Fibroblast of peridontal ligament (primary cell): ENCODE measurements at regions not wholly inside any gene's neighbourhood (a gene's known extent, or its start where the extent isn't known, plus 50 kb on each side); places are given as distances from the start of the nearest gene placed in this dataset.
"Not testable (repeated sequence)": the region's sequence is repeated elsewhere in the genome, so short reads cannot be mapped to it uniquely, and the experiment has no call there.

Experiments used
- DNase-seq: peaks from one replicate; pipeline ENCODE4 v3.0.0-alpha.2; 2010; ENCODE audit errors: extremely low read depth

- not testable (repeated sequence) for DNase-seq
Observed at GRCh38 chr13:87336346-87336889, 334.8 kb upstream of the SLITRK5 start.

GRCh38 chr13:87344176-87344575 is 327.0 kb upstream of the SLITRK5 start:
- no peak for DNase-seq

GRCh38 chr13:87355451-87355850 is 315.7 kb upstream of the SLITRK5 start:
- no peak for DNase-seq

GRCh38 chr13:87356314-87356713 is 314.9 kb upstream of the SLITRK5 start:
- DNase-seq = no peak

GRCh38 chr13:87358319-87358718 is 312.9 kb upstream of the SLITRK5 start:
- no peak for DNase-seq

GRCh38 chr13:87361216-87361615 is 310.0 kb upstream of the SLITRK5 start:
- no peak for DNase-seq

GRCh38 chr13:87368639-87369038 is 302.5 kb upstream of the SLITRK5 start:
- DNase-seq = no peak

- no peak for DNase-seq
Observed at GRCh38 chr13:87376081-87376480, 295.1 kb upstream of the SLITRK5 start.

GRCh38 chr13:87384099-87384498 is 287.1 kb upstream of the SLITRK5 start:
- DNase-seq = no peak

- no peak for DNase-seq
Observed at GRCh38 chr13:87393358-87393757, 277.8 kb upstream of the SLITRK5 start.

GRCh38 chr13:87398047-87398446 is 273.1 kb upstream of the SLITRK5 start:
- no peak for DNase-seq

GRCh38 chr13:87403748-87404432 is 267.3 kb upstream of the SLITRK5 start:
- no peak for DNase-seq

GRCh38 chr13:87426742-87427141 is 244.4 kb upstream of the SLITRK5 start:
- no peak for DNase-seq

- no peak for DNase-seq
Observed at GRCh38 chr13:87444135-87444534, 227.0 kb upstream of the SLITRK5 start.

GRCh38 chr13:87452281-87452680 is 218.9 kb upstream of the SLITRK5 start:
- DNase-seq = no peak

- no peak for DNase-seq
Observed at GRCh38 chr13:87453244-87453643, 217.9 kb upstream of the SLITRK5 start.

GRCh38 chr13:87459419-87459818 is 211.8 kb upstream of the SLITRK5 start:
- DNase-seq = no peak

GRCh38 chr13:87497426-87497825 is 173.7 kb upstream of the SLITRK5 start:
- DNase-seq = no peak

GRCh38 chr13:87498681-87499080 is 172.5 kb upstream of the SLITRK5 start:
- no peak for DNase-seq

GRCh38 chr13:87524775-87525174 is 146.4 kb upstream of the SLITRK5 start:
- no peak for DNase-seq

GRCh38 chr13:87533776-87534175 is 137.4 kb upstream of the SLITRK5 start:
- no peak for DNase-seq

- no peak for DNase-seq
Observed at GRCh38 chr13:87535911-87536310, 135.3 kb upstream of the SLITRK5 start.

GRCh38 chr13:87536499-87536898 is 134.7 kb upstream of the SLITRK5 start:
- DNase-seq = no peak

GRCh38 chr13:87536899-87537298 is 134.3 kb upstream of the SLITRK5 start:
- DNase-seq = no peak
